GM10847 (cell line): ENCODE measurements at regions not wholly inside any gene's neighbourhood (a gene's known extent, or its start where the extent isn't known, plus 50 kb on each side); places are given as distances from the start of the nearest gene placed in this dataset.

Source experiments
- POLR2A ChIP-seq: IDR thresholded peaks from 2 replicates; pipeline ENCODE4 v1.6.1; 2011; ENCODE audit not compliant: insufficient read length; ENCODE audit errors: extremely low read depth

- no peak for TF ChIP-seq POLR2A
These were observed 391.2 kb downstream of the CDH26 start for GRCh38 chr20:60349418-60349817.

GRCh38 chr20:60352017-60352416 is 393.8 kb downstream of the CDH26 start:
- no peak for TF ChIP-seq POLR2A

- no peak for TF ChIP-seq POLR2A
These were observed 394.4 kb downstream of the CDH26 start for GRCh38 chr20:60352596-60352995.

- TF ChIP-seq POLR2A, result no peak
These were observed 395.9 kb downstream of the CDH26 start for GRCh38 chr20:60354024-60354580.

GRCh38 chr20:60358101-60358500 is 399.9 kb downstream of the CDH26 start:
- no peak for TF ChIP-seq POLR2A

- TF ChIP-seq POLR2A, result no peak
These were observed 400.8 kb downstream of the CDH26 start for GRCh38 chr20:60359010-60359409.

- no peak for TF ChIP-seq POLR2A
These were observed 403.7 kb downstream of the CDH26 start for GRCh38 chr20:60361761-60362395.

- TF ChIP-seq POLR2A, result no peak
These were observed 404.3 kb downstream of the CDH26 start for GRCh38 chr20:60362531-60362930.

- TF ChIP-seq POLR2A, result no peak
These were observed 405.5 kb downstream of the CDH26 start for GRCh38 chr20:60363698-60364097.

- TF ChIP-seq POLR2A, result no peak
These were observed 406.9 kb downstream of the CDH26 start for GRCh38 chr20:60365064-60365666.

- no peak for TF ChIP-seq POLR2A
These were observed 407.7 kb downstream of the CDH26 start for GRCh38 chr20:60365882-60366281.

- TF ChIP-seq POLR2A, result no peak
These were observed 413.2 kb downstream of the CDH26 start for GRCh38 chr20:60371384-60371783.

- no peak for TF ChIP-seq POLR2A
These were observed 414.1 kb downstream of the CDH26 start for GRCh38 chr20:60372275-60372674.

GRCh38 chr20:60372822-60373221 is 414.6 kb downstream of the CDH26 start:
- TF ChIP-seq POLR2A, result no peak

- TF ChIP-seq POLR2A, result no peak
These were observed 420.4 kb downstream of the CDH26 start for GRCh38 chr20:60378620-60379019.

- TF ChIP-seq POLR2A, result no peak
These were observed 423.6 kb downstream of the CDH26 start for GRCh38 chr20:60381643-60382400.
